Gastroesophageal sphincter (tissue), 3 donors: ENCODE measurements at regions not wholly inside any gene's neighbourhood (a gene's known extent, or its start where the extent isn't known, plus 50 kb on each side); places are given as distances from the start of the nearest gene placed in this dataset.

Source experiments
- EP300 ChIP-seq: sonication (generic); formaldehyde crosslinking; IDR thresholded peaks from one replicate; pipeline ENCODE4 v1.6.1; 2017; ENCODE audit warnings: antibody characterized with exemption, mild to moderate bottlenecking
- POLR2A ChIP-seq, 2 donors: fragments of 450-650 bp; IDR thresholded peaks; one replicate each; pipeline ENCODE4 v1.6.1; 2017; ENCODE audit warnings: antibody characterized with exemption in 2 of 2, mild to moderate bottlenecking in 2 of 2, moderate library complexity in 1 of 2
- POLR2AphosphoS5 ChIP-seq: sonication (generic); formaldehyde crosslinking; IDR thresholded peaks from one replicate; pipeline ENCODE4 v1.6.1; 2017; ENCODE audit warnings: antibody characterized with exemption
- TF ChIP-seq, protein P1 (sequence below), 4 experiments: fragments of 200-600 bp in 2 of 4; fragments of 450-650 bp in 2 of 4; sonication (generic) in 1 of 4; IDR thresholded peaks; one replicate each; pipeline ENCODE4 v1.5.1; 2017 to 2019; ENCODE audit warnings: antibody characterized with exemption in 4 of 4, mild to moderate bottlenecking in 2 of 4, moderate library complexity in 2 of 4

- no peak for TF ChIP-seq EP300
- TF ChIP-seq POLR2A (IDR thresholded peaks at IDR 0.05) = no peak
- TF ChIP-seq, protein P1, sequence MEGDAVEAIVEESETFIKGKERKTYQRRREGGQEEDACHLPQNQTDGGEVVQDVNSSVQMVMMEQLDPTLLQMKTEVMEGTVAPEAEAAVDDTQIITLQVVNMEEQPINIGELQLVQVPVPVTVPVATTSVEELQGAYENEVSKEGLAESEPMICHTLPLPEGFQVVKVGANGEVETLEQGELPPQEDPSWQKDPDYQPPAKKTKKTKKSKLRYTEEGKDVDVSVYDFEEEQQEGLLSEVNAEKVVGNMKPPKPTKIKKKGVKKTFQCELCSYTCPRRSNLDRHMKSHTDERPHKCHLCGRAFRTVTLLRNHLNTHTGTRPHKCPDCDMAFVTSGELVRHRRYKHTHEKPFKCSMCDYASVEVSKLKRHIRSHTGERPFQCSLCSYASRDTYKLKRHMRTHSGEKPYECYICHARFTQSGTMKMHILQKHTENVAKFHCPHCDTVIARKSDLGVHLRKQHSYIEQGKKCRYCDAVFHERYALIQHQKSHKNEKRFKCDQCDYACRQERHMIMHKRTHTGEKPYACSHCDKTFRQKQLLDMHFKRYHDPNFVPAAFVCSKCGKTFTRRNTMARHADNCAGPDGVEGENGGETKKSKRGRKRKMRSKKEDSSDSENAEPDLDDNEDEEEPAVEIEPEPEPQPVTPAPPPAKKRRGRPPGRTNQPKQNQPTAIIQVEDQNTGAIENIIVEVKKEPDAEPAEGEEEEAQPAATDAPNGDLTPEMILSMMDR (IDR thresholded peaks at IDR 0.05) = no peak
- peak; percentile 47 for TF ChIP-seq POLR2AphosphoS5
These were observed 72.7 kb upstream of the TPRG1 start for GRCh38 chr3:189099031-189099471.
